PC-3 (cell line): ENCODE measurements at regions not wholly inside any gene's neighbourhood (a gene's known extent, or its start where the extent isn't known, plus 50 kb on each side); places are given as distances from the start of the nearest gene placed in this dataset.
A peak's percentile ranks its signal among the peaks of the same experiment; 100 is the strongest.

Source experiments
- ATAC-seq: fragments of 200-7000 bp; cut with Tn5 transposase; 2 replicates; pipeline ENCODE4 v1.9.1; 2020; ENCODE audit warnings: mild to moderate bottlenecking, moderate library complexity
- BruUV-seq: library from RNA; stranded (reverse); fragments of 400-500 nt; replicated peaks from 2 replicates; lab custom pipeline; 2021; lab: Mats Ljungman, UMichigan
- CTCF ChIA-PET: fragments of 300-600 bp; sonication (Branson Sonifier 250); formaldehyde crosslinking; loops from one replicate; lab custom pipeline; 2022; ENCODE audit warnings: antibody characterized with exemption; lab: Charles Lee
- POLR2A ChIA-PET: fragments of 300-600 bp; sonication (Branson Sonifier 250); formaldehyde crosslinking; loops from one replicate; lab custom pipeline; 2022; ENCODE audit warnings: antibody characterized with exemption; ENCODE audit not compliant: unreplicated experiment; lab: Charles Lee
- DNase-seq: peaks from one replicate; pipeline ENCODE4 v3.0.0-alpha.2; 2015
- H2AFZ ChIP-seq: fragments of 300-600 bp; sonication (generic); 2 replicates; pipeline ENCODE4 v1.6.0; 2016; ENCODE audit warnings: antibody characterized with exemption, low read length
- H3F3A ChIP-seq: fragments of 300-600 bp; sonication (generic); one replicate; pipeline ENCODE4 v1.6.0; 2017; ENCODE audit warnings: antibody characterized with exemption, low read length, control low read depth, mild to moderate bottlenecking; ENCODE audit not compliant: unreplicated experiment
- H3K27ac ChIP-seq: fragments of 300-600 bp; sonication (generic); 2 replicates; pipeline ENCODE4 v1.5.1; 2016; ENCODE audit warnings: mild to moderate bottlenecking, low read length
- H3K27me3 ChIP-seq: fragments of 300-600 bp; sonication (generic); 2 replicates; pipeline ENCODE4 v1.6.1; 2016; ENCODE audit warnings: low read length, mixed read lengths
- H3K36me3 ChIP-seq: fragments of 300-600 bp; sonication (generic); 2 replicates; pipeline ENCODE4 v1.6.1; 2016; ENCODE audit warnings: low read depth, mixed run types, low read length, mixed read lengths
- H3K4me1 ChIP-seq: fragments of 300-600 bp; sonication (generic); 2 replicates; pipeline ENCODE4 v1.5.1; 2016; ENCODE audit warnings: low read length; ENCODE audit not compliant: insufficient read depth
- H3K4me2 ChIP-seq: fragments of 300-600 bp; sonication (generic); 2 replicates; pipeline ENCODE4 v1.6.0; 2016; ENCODE audit warnings: low read length
- H3K4me3 ChIP-seq: fragments of 300-600 bp; sonication (generic); 2 replicates; pipeline ENCODE4 v1.5.1; 2016; ENCODE audit warnings: mild to moderate bottlenecking, low read length, mixed read lengths
- H3K79me2 ChIP-seq: fragments of 300-600 bp; sonication (generic); 2 replicates; pipeline ENCODE4 v1.6.1; 2017; ENCODE audit warnings: low read length, mixed read lengths
- H3K9ac ChIP-seq: fragments of 300-600 bp; sonication (generic); 2 replicates; pipeline ENCODE4 v1.6.0; 2016; ENCODE audit warnings: mild to moderate bottlenecking, low read length
- H3K9me2 ChIP-seq: fragments of 300-600 bp; sonication (generic); replicated peaks from 2 replicates; pipeline ENCODE4 v1.6.1; 2016; ENCODE audit warnings: mixed run types, low read length, mixed read lengths
- H3K9me3 ChIP-seq: fragments of 300-600 bp; sonication (generic); 2 replicates; pipeline ENCODE4 v1.6.1; 2016; ENCODE audit warnings: low read length, mixed read lengths
- H4K20me1 ChIP-seq: fragments of 300-600 bp; sonication (generic); 2 replicates; pipeline ENCODE4 v1.6.1; 2016; ENCODE audit warnings: low read length, mixed read lengths
- EZH2 ChIP-seq: fragments of 300-600 bp; sonication (generic); IDR thresholded peaks from one replicate; pipeline ENCODE4 v1.6.1; 2017; ENCODE audit warnings: antibody characterized with exemption, mild to moderate bottlenecking, low read length; ENCODE audit not compliant: unreplicated experiment
- EZH2phosphoT487 ChIP-seq: fragments of 300-600 bp; sonication (generic); IDR thresholded peaks from 2 replicates; pipeline ENCODE4 v1.6.1; 2018; ENCODE audit warnings: mild to moderate bottlenecking, antibody characterized with exemption, low read length, borderline replicate concordance
- intact Hi-C: fragments of 100-400 bp; cut with micrococcal nuclease; formaldehyde crosslinking; loops from 2 replicates; pipeline ENCODE4 v1.9.0; 2023
- TF ChIP-seq, protein P1 (sequence below): fragments of 300-600 bp; sonication (generic); conservative IDR thresholded peaks from 2 replicates; pipeline ENCODE4 v1.5.1; 2017; ENCODE audit warnings: antibody characterized with exemption, low read depth, mild to moderate bottlenecking, low read length

DNA sequence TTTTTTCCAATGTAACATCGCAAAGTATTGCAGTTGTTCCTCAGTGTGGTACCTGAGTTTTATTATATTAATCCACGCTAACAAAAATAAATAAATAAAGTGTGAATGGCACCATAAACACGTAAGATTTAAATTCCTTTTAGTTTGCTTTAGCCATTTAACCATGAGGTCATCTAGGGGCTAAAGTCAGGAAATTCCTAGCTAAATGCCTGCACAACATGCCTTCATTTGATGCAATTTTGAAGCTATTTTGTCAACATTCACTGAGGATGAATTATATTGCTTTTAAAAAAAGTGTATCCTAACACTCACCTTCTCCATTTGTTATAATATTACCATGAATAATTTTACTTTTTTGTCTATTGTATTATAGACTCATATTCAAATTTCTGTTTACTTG is 714.4 kb downstream of the GATA3 start:
- POLR2A ChIA-PET, result no interaction called here
- H4K20me1 ChIP-seq, result no peaks in the 10 kb centered on the region
- ATAC-seq, result no peak
- BruUV-seq, result no TSS peak
- H3K27me3 ChIP-seq, result peaks cover 54% of the 10 kb centered on the region
- H3K4me1 ChIP-seq, result no peaks in the 10 kb centered on the region
- H3K27ac ChIP-seq, result no peak overlapping the region
- DNase-seq, result no peak
- intact Hi-C loops, result no loop called here
- H2AFZ ChIP-seq, result no peak overlapping the region
- no peaks in the 10 kb centered on the region for H3F3A ChIP-seq
- TF ChIP-seq EZH2, result no peak
- TF ChIP-seq, protein P1, sequence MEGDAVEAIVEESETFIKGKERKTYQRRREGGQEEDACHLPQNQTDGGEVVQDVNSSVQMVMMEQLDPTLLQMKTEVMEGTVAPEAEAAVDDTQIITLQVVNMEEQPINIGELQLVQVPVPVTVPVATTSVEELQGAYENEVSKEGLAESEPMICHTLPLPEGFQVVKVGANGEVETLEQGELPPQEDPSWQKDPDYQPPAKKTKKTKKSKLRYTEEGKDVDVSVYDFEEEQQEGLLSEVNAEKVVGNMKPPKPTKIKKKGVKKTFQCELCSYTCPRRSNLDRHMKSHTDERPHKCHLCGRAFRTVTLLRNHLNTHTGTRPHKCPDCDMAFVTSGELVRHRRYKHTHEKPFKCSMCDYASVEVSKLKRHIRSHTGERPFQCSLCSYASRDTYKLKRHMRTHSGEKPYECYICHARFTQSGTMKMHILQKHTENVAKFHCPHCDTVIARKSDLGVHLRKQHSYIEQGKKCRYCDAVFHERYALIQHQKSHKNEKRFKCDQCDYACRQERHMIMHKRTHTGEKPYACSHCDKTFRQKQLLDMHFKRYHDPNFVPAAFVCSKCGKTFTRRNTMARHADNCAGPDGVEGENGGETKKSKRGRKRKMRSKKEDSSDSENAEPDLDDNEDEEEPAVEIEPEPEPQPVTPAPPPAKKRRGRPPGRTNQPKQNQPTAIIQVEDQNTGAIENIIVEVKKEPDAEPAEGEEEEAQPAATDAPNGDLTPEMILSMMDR, result no peak
- no peak for TF ChIP-seq EZH2phosphoT487
- no peaks in the 10 kb centered on the region for H3K9me3 ChIP-seq
- no peak overlapping the region for H3K4me3 ChIP-seq
- no peaks in the 10 kb centered on the region for H3K79me2 ChIP-seq
- H3K9me2 ChIP-seq, result no peaks in the 10 kb centered on the region
- no peak overlapping the region for H3K9ac ChIP-seq
- H3K36me3 ChIP-seq, result no peaks in the 10 kb centered on the region
- CTCF ChIA-PET, result no interaction called here
- no peak overlapping the region for H3K4me2 ChIP-seq

DNA sequence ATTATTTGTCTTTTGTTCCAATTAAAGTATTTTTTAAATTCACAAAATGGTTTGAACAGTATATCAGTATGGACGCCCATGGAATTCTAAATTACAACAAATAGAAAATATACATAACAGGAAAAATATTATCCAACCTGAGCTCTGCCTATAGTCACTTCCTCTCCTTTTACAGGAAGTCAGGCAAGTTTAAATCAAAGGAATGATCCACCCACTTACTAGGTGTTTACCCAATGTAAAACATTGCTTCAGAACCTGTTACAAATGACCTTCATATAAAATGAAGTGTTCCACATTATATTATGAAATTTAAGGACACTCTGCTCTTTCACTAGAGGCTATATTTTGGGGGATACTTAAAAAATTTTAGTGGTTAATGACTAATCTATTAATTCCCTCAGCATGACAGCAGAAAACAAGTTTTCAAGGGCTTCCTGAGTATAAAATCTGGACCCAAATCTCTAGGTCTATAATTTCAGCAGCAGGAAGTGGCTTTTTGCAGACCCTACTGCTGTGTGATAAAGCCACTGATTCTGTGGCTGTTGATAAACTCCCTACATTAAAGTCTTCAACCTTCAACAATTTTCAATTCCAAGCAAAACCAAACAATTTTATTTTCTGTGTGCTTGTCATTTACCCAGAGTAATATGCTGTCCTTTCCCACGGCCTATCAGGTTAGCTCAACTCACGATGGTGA is 722.6 kb downstream of the GATA3 start:
- DNase-seq (no peak), ATAC-seq (no peak)
- CTCF ChIA-PET, result no interaction called here
- Histone ChIP-seq H3K4me3 (no peak overlapping the region), H3K9me3 (no peaks in the 10 kb centered on the region), H4K20me1 (no peaks in the 10 kb centered on the region), H3K9ac (no peak overlapping the region), H3K79me2 (no peaks in the 10 kb centered on the region), H3K4me1 (no peaks in the 10 kb centered on the region), H3K27me3 (peaks cover 18% of the 10 kb centered on the region), H3K4me2 (no peak overlapping the region), H2AFZ (no peak overlapping the region), H3K9me2 (no peaks in the 10 kb centered on the region), H3K36me3 (no peaks in the 10 kb centered on the region), H3K27ac (no peak overlapping the region), H3F3A (no peaks in the 10 kb centered on the region)
- POLR2A ChIA-PET, result no interaction called here
- no peak for TF ChIP-seq EZH2phosphoT487
- TF ChIP-seq, protein P1, result no peak
- TF ChIP-seq EZH2, result no peak
- intact Hi-C loops, result no loop called here
- no TSS peak for BruUV-seq

DNA sequence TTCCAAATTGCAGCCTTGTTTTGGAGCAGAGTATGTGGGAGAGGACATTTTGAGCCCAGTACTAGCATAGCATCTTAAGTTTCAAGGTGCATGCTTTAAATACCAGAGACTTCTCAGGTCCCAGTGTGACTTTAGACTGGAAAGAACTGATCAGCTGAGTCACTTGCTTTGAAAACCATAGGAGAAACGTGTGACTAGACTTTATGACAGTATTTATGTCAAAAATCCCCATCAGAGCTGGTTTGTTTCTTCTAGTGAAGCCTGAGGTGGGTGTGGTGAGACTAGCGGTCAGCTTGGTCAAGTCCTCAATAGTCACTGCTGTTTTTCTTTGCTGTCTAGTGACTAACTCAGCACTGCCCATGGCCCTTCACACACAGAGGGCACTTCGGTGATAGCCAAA is 724.2 kb downstream of the GATA3 start:
- TF ChIP-seq EZH2 (no peak), EZH2phosphoT487 (no peak)
- TF ChIP-seq, protein P1, result no peak
- Histone ChIP-seq H4K20me1 (no peaks in the 10 kb centered on the region), H3K4me3 (no peak overlapping the region), H3K4me2 (no peak overlapping the region), H3K9ac (no peak overlapping the region), H3K4me1 (no peaks in the 10 kb centered on the region), H3K79me2 (no peaks in the 10 kb centered on the region), H3K27ac (no peak overlapping the region), H3F3A (no peaks in the 10 kb centered on the region), H3K36me3 (no peaks in the 10 kb centered on the region), H3K9me3 (no peaks in the 10 kb centered on the region), H3K9me2 (no peaks in the 10 kb centered on the region), H2AFZ (no peak overlapping the region), H3K27me3 (peaks cover 33% of the 10 kb centered on the region)
- intact Hi-C loops, result no loop called here
- DNase-seq (peak; percentile 8), ATAC-seq (no peak)
- CTCF ChIA-PET, result no interaction called here
- BruUV-seq, result no TSS peak
- POLR2A ChIA-PET, result no interaction called here
